H1 (cell line): ENCODE measurements at regions not wholly inside any gene's neighbourhood (a gene's known extent, or its start where the extent isn't known, plus 50 kb on each side); places are given as distances from the start of the nearest gene placed in this dataset.
A peak's percentile ranks its signal among the peaks of the same experiment; 100 is the strongest.

Experiments
- CTCF ChIA-PET: fragments of 300-600 bp; sonication (Branson Sonifier 250); formaldehyde crosslinking; loops from one replicate; lab custom pipeline; 2021; ENCODE audit not compliant: partially characterized antibody; lab: Charles Lee
- POLR2A ChIA-PET: fragments of 300-600 bp; sonication (Branson Sonifier 250); formaldehyde crosslinking; loops from one replicate; lab custom pipeline; 2021; ENCODE audit warnings: inconsistent platforms; ENCODE audit not compliant: partially characterized antibody; lab: Charles Lee
- DNase-seq, 2 experiments: peaks; one replicate each; pipeline versions ENCODE4 v3.0.0 to v3.0.0-alpha.2; 2010 to 2022; ENCODE audit warnings: low spot score in 2 of 2, low read depth in 1 of 2, mixed read lengths in 1 of 2
- FAIRE-seq: peaks from 2 replicates; lab custom pipeline; 2011; peaks lifted over from hg19 to GRCh38; lab: Jason Lieb, UNC
- H2AFZ ChIP-seq: 2 replicates; pipeline ENCODE4 v1.8.1; 2012; ENCODE audit warnings: low read length, inconsistent platforms
- H2AK5ac ChIP-seq: 2 replicates; pipeline ENCODE4 v1.6.1; 2013; ENCODE audit warnings: low read depth, low read length
- H2BK120ac ChIP-seq: replicated peaks from 2 replicates; pipeline ENCODE3; 2013; ENCODE audit warnings: low read depth, low read length, inconsistent platforms
- H2BK12ac ChIP-seq: 2 replicates; pipeline ENCODE4 v1.6.1; 2013; ENCODE audit warnings: low read depth, low read length
- H2BK15ac ChIP-seq: 2 replicates; pipeline ENCODE4 v1.6.1; 2013; ENCODE audit warnings: low read length
- H2BK20ac ChIP-seq: 2 replicates; pipeline ENCODE4 v1.6.1; 2013; ENCODE audit warnings: low read length
- H2BK5ac ChIP-seq: 2 replicates; pipeline ENCODE4 v1.6.1; 2013; ENCODE audit warnings: low read depth, low read length
- H3K14ac ChIP-seq: 2 replicates; pipeline ENCODE4 v1.6.1; 2013; ENCODE audit warnings: inconsistent platforms; ENCODE audit not compliant: insufficient read length
- H3K18ac ChIP-seq: 2 replicates; pipeline ENCODE4 v1.6.1; 2013; ENCODE audit warnings: low read length; ENCODE audit errors: extremely low read depth
- H3K23ac ChIP-seq: 2 replicates; pipeline ENCODE4 v1.6.1; 2013; ENCODE audit warnings: inconsistent platforms; ENCODE audit not compliant: insufficient read length
- H3K23me2 ChIP-seq: 2 replicates; pipeline ENCODE4 v1.6.1; 2013; ENCODE audit warnings: low read depth, low read length
- H3K27ac ChIP-seq: 2 replicates; pipeline ENCODE4 v1.6.1; 2011; ENCODE audit warnings: low read depth, low read length, inconsistent platforms
- H3K27me3 ChIP-seq, 4 experiments: replicated peaks in 1 of 4; 1 replicate in 1 of 4; 2 replicates in 3 of 4; pipeline versions ENCODE4 v1.6.1 to v1.8.1; 2011 to 2013; ENCODE audit warnings: low read length in 3 of 4, mild to moderate bottlenecking in 3 of 4, inconsistent platforms in 2 of 4, mixed read lengths in 2 of 4, moderate library complexity in 1 of 4; ENCODE audit not compliant: control insufficient read depth in 3 of 4, insufficient read depth in 3 of 4; ENCODE audit errors: extremely low read depth in 1 of 4
- H3K36me3 ChIP-seq, 4 experiments: 2 replicates each; pipeline versions ENCODE4 v1.6.1 to v1.8.1; 2011 to 2013; ENCODE audit warnings: mild to moderate bottlenecking in 4 of 4, low read length in 3 of 4, moderate library complexity in 2 of 4, control low read depth in 1 of 4, inconsistent platforms in 1 of 4; ENCODE audit not compliant: insufficient read depth in 4 of 4, control insufficient read depth in 2 of 4
- H3K4ac ChIP-seq: replicated peaks from 2 replicates; pipeline ENCODE3; 2013; ENCODE audit warnings: low read length, low read depth, mixed read lengths, inconsistent platforms; ENCODE audit not compliant: insufficient read length
- H3K4me1 ChIP-seq, 4 experiments: replicated peaks in 1 of 4; 1 replicate in 1 of 4; 2 replicates in 3 of 4; pipeline versions ENCODE4 v1.6.1 to v1.8.1; 2011 to 2013; ENCODE audit warnings: low read length in 3 of 4, inconsistent platforms in 2 of 4, mixed read lengths in 1 of 4; ENCODE audit not compliant: insufficient read depth in 4 of 4, control insufficient read depth in 3 of 4
- H3K4me2 ChIP-seq, 2 experiments: 2 replicates each; pipeline versions ENCODE4 v1.6.1 to v1.8.1; 2011 to 2013; ENCODE audit warnings: low read depth in 2 of 2, low read length in 2 of 2, control low read depth in 1 of 2, inconsistent platforms in 1 of 2, mild to moderate bottlenecking in 1 of 2; ENCODE audit not compliant: insufficient read depth in 1 of 2
- H3K4me3 ChIP-seq, 4 experiments: fragments of 200-600, 300-600 bp in 1 of 4; sonication (generic), shearing (Covaris generic), sonication (Bioruptor Twin) in 1 of 4; 2 replicates each; pipeline versions ENCODE4 v1.5.1 to v1.8.1; 2011 to 2016; ENCODE audit warnings: low read length in 4 of 4, low read depth in 3 of 4, control low read depth in 2 of 4, inconsistent platforms in 2 of 4, mild to moderate bottlenecking in 2 of 4, mixed read lengths in 1 of 4, moderate library complexity in 1 of 4; ENCODE audit not compliant: insufficient read depth in 2 of 4; ENCODE audit errors: extremely low read depth in 1 of 4
- H3K56ac ChIP-seq: replicated peaks from 2 replicates; pipeline ENCODE3; 2013; ENCODE audit warnings: low read depth, mild to moderate bottlenecking, mixed read lengths, low read length, inconsistent platforms; ENCODE audit not compliant: insufficient read length
- H3K79me1 ChIP-seq: 2 replicates; pipeline ENCODE4 v1.6.1; 2013; ENCODE audit warnings: low read depth, low read length, control low read depth
- H3K79me2 ChIP-seq, 2 experiments: 2 replicates each; pipeline versions ENCODE4 v1.6.1 to v1.8.1; 2012 to 2013; ENCODE audit warnings: low read length in 2 of 2, mild to moderate bottlenecking in 2 of 2, inconsistent platforms in 1 of 2; ENCODE audit not compliant: insufficient read depth in 2 of 2, control insufficient read depth in 1 of 2
- H3K9ac ChIP-seq, 4 experiments: replicated peaks in 1 of 4; 1 replicate in 1 of 4; 2 replicates in 3 of 4; pipeline versions ENCODE4 v1.6.1 to v1.8.1; 2011 to 2013; ENCODE audit warnings: low read depth in 3 of 4, low read length in 3 of 4, control low read depth in 2 of 4, mild to moderate bottlenecking in 2 of 4, moderate library complexity in 2 of 4, inconsistent platforms in 1 of 4; ENCODE audit errors: extremely low read depth in 1 of 4
- H3K9me3 ChIP-seq, 2 experiments: 2 replicates each; pipeline versions ENCODE4 v1.6.1 to v1.8.1; 2012 to 2013; ENCODE audit warnings: mild to moderate bottlenecking in 2 of 2, moderate library complexity in 2 of 2, control low read depth in 1 of 2, inconsistent platforms in 1 of 2, low read depth in 1 of 2, low read length in 1 of 2, mixed read lengths in 1 of 2; ENCODE audit not compliant: insufficient read depth in 2 of 2
- H4K20me1 ChIP-seq, 2 experiments: replicated peaks in 1 of 2; 2 replicates each; pipeline versions ENCODE3 to v1.8.1; 2011 to 2013; ENCODE audit warnings: inconsistent platforms in 2 of 2, low read length in 2 of 2, mild to moderate bottlenecking in 1 of 2; ENCODE audit not compliant: insufficient read depth in 2 of 2, control insufficient read depth in 1 of 2
- H4K5ac ChIP-seq: 2 replicates; pipeline ENCODE4 v1.6.1; 2013; ENCODE audit warnings: low read length, low read depth, mixed read lengths, inconsistent platforms; ENCODE audit not compliant: insufficient read length
- H4K8ac ChIP-seq: 2 replicates; pipeline ENCODE4 v1.8.0; 2013; ENCODE audit warnings: mild to moderate bottlenecking, moderate library complexity, low read length, inconsistent platforms; ENCODE audit not compliant: insufficient read depth; ENCODE audit errors: extremely low read depth
- H4K91ac ChIP-seq: replicated peaks from 2 replicates; pipeline ENCODE3; 2013; ENCODE audit warnings: low read length, mixed read lengths, inconsistent platforms; ENCODE audit not compliant: insufficient read length
- CHD2 ChIP-seq: IDR thresholded peaks from 2 replicates; pipeline ENCODE4 v1.6.1; 2012; ENCODE audit warnings: low read length, improper control_type of control experiment
- CREB1 ChIP-seq: IDR thresholded peaks from 2 replicates; pipeline ENCODE4 v1.6.1; 2012; ENCODE audit warnings: inconsistent platforms
- E2F6 ChIP-seq: IDR thresholded peaks from 2 replicates; pipeline ENCODE4 v1.6.1; 2012; ENCODE audit warnings: inconsistent platforms
- EZH2 ChIP-seq: fragments of 200-600 bp; sonication (generic); IDR thresholded peaks from 2 replicates; pipeline ENCODE4 v1.7.1; 2012; ENCODE audit warnings: low read depth, mild to moderate bottlenecking, moderate library complexity, low read length, inconsistent platforms; ENCODE audit not compliant: severe bottlenecking
- HDAC6 ChIP-seq: IDR thresholded peaks from one replicate; pipeline ENCODE4 v1.7.1; 2012; ENCODE audit warnings: low read depth, mild to moderate bottlenecking, inconsistent platforms, low read length, moderate library complexity
- KDM4A ChIP-seq: IDR thresholded peaks from one replicate; pipeline ENCODE4 v1.7.1; 2012; ENCODE audit warnings: low read depth, mild to moderate bottlenecking, moderate library complexity, low read length, inconsistent platforms; ENCODE audit not compliant: severe bottlenecking
- NANOG ChIP-seq: IDR thresholded peaks from 2 replicates; pipeline ENCODE4 v1.6.1; 2011; ENCODE audit warnings: low read length, low read depth, mild to moderate bottlenecking, inconsistent platforms; ENCODE audit not compliant: insufficient read depth, poor library complexity, severe bottlenecking
- RFX5 ChIP-seq: IDR thresholded peaks from 2 replicates; pipeline ENCODE4 v1.6.1; 2011; ENCODE audit warnings: low read depth, low read length, improper control_type of control experiment, borderline replicate concordance
- YY1 ChIP-seq: IDR thresholded peaks from 2 replicates; pipeline ENCODE4 v1.6.1; 2011; ENCODE audit warnings: low read depth, mild to moderate bottlenecking, low read length
- WGBS, 2 experiments: shearing (Covaris generic) in 1 of 2; methylation state at CpG; one replicate each; pipeline versions ENCODE4 v1.1.6 to v1.1.7; 2013 to 2015; ENCODE audit warnings: low lambda C conversion rate in 2 of 2, mixed read lengths in 2 of 2, inconsistent platforms in 1 of 2, low coverage in 1 of 2, missing lambda C conversion rate in 1 of 2; ENCODE audit not compliant: insufficient replicate concordance in 2 of 2, insufficient coverage in 1 of 2, insufficient read length in 1 of 2; ENCODE audit errors: extremely low coverage in 1 of 2, missing lambda C conversion rate in 1 of 2; 5-methylcytosine and 5-hydroxymethylcytosine counted together

DNA sequence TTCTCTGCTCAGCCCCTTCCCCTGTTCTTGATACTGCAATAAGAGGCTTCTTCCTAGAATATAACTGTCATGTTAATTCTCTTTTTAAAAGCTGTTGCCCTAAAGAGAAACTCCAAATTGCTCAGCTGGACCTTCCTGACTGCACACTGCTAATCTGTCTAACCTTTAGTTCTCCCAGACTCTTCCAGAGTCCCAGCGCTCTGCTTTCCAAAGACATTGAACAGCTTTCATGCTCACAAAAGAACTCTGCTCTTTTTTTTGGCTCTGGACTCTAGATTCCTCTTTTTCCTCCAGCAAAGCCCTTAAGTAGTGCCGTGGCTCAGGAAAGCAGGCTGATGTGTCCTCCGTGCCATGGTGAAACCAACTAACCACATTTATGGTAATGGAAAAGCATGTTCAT lies 356.6 kb upstream of the RSPO3 start:
- no peak for DNase-seq
- FAIRE-seq = no peak
- Histone ChIP-seq H3K79me2 (no peaks in the 10 kb centered on the region), H3K4me1 (no peaks in the 10 kb centered on the region), H3K18ac (no peak overlapping the region), H2BK20ac (no peak overlapping the region), H4K20me1 (no peaks in the 10 kb centered on the region), H4K91ac (no peak overlapping the region), H4K8ac (no peak overlapping the region), H3K56ac (no peak overlapping the region), H3K27ac (no peak overlapping the region), H3K36me3 (no peaks in the 10 kb centered on the region), H3K14ac (no peak overlapping the region), H3K4me3 (no peak overlapping the region), H2BK12ac (no peak overlapping the region), H2AK5ac (no peak overlapping the region), H2BK5ac (no peak overlapping the region), H3K4me2 (no peak overlapping the region), H3K23ac (no peak overlapping the region), H2BK15ac (no peak overlapping the region), H2BK120ac (no peak overlapping the region), H3K23me2 (no peaks in the 10 kb centered on the region)
- POLR2A ChIA-PET = no interaction called here
- CTCF ChIA-PET = interaction anchor here (1.1 kb wide), 1 partner anchor 13 kb away, joined by 3 read pairs; no protein-coding TSS in a partner anchor
- TF ChIP-seq HDAC6 (no peak), E2F6 (no peak), CHD2 (no peak), KDM4A (no peak), EZH2 (no peak), CREB1 (no peak), YY1 (no peak), RFX5 (no peak), NANOG (no peak)
- TF ChIP-seq, all 59 proteins: peak for 0
- no peaks in the 10 kb centered on the region for H3K9me3 ChIP-seq
- WGBS, 2 experiments = 96% methylated on average over 3 of the region's 3 CpGs; no CpG with 5 or more reads in 1 of the 2 experiments
- 0 out of 2 replicates have a peak overlapping the region, but pooled peaks have one; percentile 7 for H2AFZ ChIP-seq
- H3K27me3 ChIP-seq = no peaks in the 10 kb centered on the region
- H3K4ac ChIP-seq = no peak overlapping the region
- no peaks in the 10 kb centered on the region for H3K79me1 ChIP-seq
- H4K5ac ChIP-seq = no peak overlapping the region
- H3K9ac ChIP-seq = no peak overlapping the region
